Heart right ventricle (tissue), 16 donors: ENCODE measurements at regions not wholly inside any gene's neighbourhood (a gene's known extent, or its start where the extent isn't known, plus 50 kb on each side); places are given as distances from the start of the nearest gene placed in this dataset.
"Not testable (repeated sequence)": the region's sequence is repeated elsewhere in the genome, so short reads cannot be mapped to it uniquely, and the experiment has no call there.

Source experiments
- ATAC-seq, 8 donors: fragments of 200-7000 bp; cut with Tn5 transposase; one replicate each; pipeline ENCODE4 v1.9.1; 2020; ENCODE audit warnings: mild to moderate bottlenecking in 8 of 8, moderate library complexity in 8 of 8, moderate number of reproducible peaks in 1 of 8
- DNase-seq, 2 donors: peaks; one replicate each; pipeline ENCODE4 v3.0.0-alpha.2; 2020
- H3K27ac ChIP-seq, 10 donors: fragments of 200-600 bp; sonication (generic) in 2 of 10; one replicate each; pipeline versions ENCODE4 v1.5.0 to v1.8.0; 2020 to 2022; ENCODE audit warnings: mild to moderate bottlenecking in 3 of 10
- H3K27me3 ChIP-seq, 7 donors: fragments of 200-600 bp; one replicate each; pipeline ENCODE4 v1.8.0; 2021 to 2022; ENCODE audit warnings: mild to moderate bottlenecking in 2 of 7
- H3K36me3 ChIP-seq, 9 donors: fragments of 200-600 bp; sonication (generic) in 1 of 9; one replicate each; pipeline versions ENCODE4 v1.5.0 to v1.8.0; 2020 to 2022; ENCODE audit warnings: mild to moderate bottlenecking in 2 of 9
- H3K4me1 ChIP-seq, 9 donors: fragments of 200-600 bp; sonication (generic) in 1 of 9; one replicate each; pipeline versions ENCODE4 v1.5.0 to v1.8.0; 2020 to 2022; ENCODE audit warnings: mild to moderate bottlenecking in 4 of 9
- H3K4me3 ChIP-seq, 10 donors: fragments of 200-600 bp; sonication (generic) in 2 of 10; one replicate each; pipeline versions ENCODE4 v1.5.0 to v1.8.0; 2020 to 2022; ENCODE audit warnings: mild to moderate bottlenecking in 7 of 10, moderate library complexity in 2 of 10
- H3K9me3 ChIP-seq, 11 donors: fragments of 200-600 bp in 10 of 11; sonication (generic) in 2 of 11; one replicate each; pipeline versions ENCODE4 v1.5.0 to v1.8.0; 2013 to 2022; ENCODE audit warnings: mild to moderate bottlenecking in 2 of 11, control low read depth in 1 of 11, moderate library complexity in 1 of 11
- WGBS, 2 donors: extraction: QIAGEN DNeasy Blood & Tissue Kit; methylation state at CpG; one replicate each; pipeline ENCODE4 v1.1.7; 2013; ENCODE audit warnings: inconsistent platforms in 1 of 2; 5-methylcytosine and 5-hydroxymethylcytosine counted together
- intact Hi-C, 10 donors: fragments of 100-400 bp; cut with DNase I; formaldehyde crosslinking; loops; one replicate each; pipeline versions ENCODE4 v1.11.1 to v1.14.2; 2022
- TF ChIP-seq, protein P1 (sequence below), 9 donors: fragments of 200-600 bp; sonication (generic) in 2 of 9; IDR thresholded peaks; one replicate each; pipeline versions ENCODE4 v1.5.0 to v1.8.0; 2021 to 2022; ENCODE audit warnings: antibody characterized with exemption in 9 of 9, mild to moderate bottlenecking in 5 of 9, moderate library complexity in 1 of 9
- donor health status: Arrhythmogenic right ventricular cardiomyopathy.
- donor health status: ischemic (EF 13 %, LVEDD 7.1; RV severe dilation, severe dysfunction).
- donor health status: healthy with polysubstance abuse.
- donor health status: DM: no; HTN: yes; CAD: no.
- donor health status: DM: no; HTN: no; CAD: no.
- donor health status: ischemic (EF 25% LVEDD 6.9; RV normal size, moderate dysfunction).
- donor health status: ischemic (EF 25% LVEDD 5.7; RV mildly dilated, moderate dysfunction).
- donor health status: healthy.
- donor health status: DM: yes; HTN: yes; CAD: no.
- donor health status: Ischemic cardiomyopathy.
- donor health status: ischemic (EF 35%, LVEDD 5.7; RV mildly dilated, moderate dysfunction).
- donor health status: nonischemic (EF 11% LVEDD 7.7; RV severe dilation, severe dysfunction).
- donor health status: DM: yes; HTN: yes; CAD: no.
- donor health status: PGD.
- donor health status: ischemic (EF 29% LVEDD 5.4; RV normal size, mild dysfunction).
- donor health status: nonischemic (EF 23%, LVEDD 6.1; RV moderate dilation, normal function).

DNA sequence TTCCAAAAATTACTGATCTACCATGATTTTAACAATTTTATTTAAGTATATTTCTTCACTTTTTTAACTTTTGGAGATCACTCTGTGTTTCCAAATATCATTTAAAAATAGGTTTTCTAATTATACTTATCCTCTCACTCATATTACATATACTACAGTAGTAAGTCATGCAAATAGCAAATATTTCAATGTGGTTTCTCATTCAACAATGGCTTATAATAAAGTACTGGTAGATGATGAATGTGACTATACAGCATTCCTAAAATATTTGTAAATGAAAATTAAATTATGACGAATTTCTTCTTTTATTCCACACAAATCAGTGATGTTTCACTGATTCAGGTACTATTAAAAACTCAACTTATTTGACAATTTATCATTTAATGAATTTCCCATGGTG lies 176.3 kb upstream of the MEF2C start:
- ATAC-seq, result no peak
- intact Hi-C loops, result no loop called here

DNA sequence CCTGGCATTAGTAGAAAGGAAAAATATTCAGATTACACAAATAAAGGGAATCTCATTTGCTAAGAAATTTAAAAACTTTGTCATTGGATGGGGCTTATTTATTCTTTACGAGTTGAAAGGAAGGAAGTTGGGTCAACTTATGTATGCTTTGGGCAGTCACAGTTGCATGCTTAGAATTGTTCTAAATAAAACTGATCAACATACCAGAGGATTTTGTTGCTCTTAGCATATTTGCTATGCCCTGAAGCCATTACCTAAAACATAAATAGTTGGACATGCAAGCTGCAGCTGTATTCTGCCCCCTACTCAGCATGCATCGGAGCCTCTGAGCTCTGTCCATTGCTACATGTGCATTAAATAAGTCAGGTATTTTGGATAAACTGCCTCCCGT lies 172.7 kb upstream of the MEF2C start:
- WGBS, 2 donors, result 87 to 88% methylated on average over 3 of the region's 3 CpGs
- ATAC-seq (no peak), DNase-seq (no peak)
- Histone ChIP-seq H3K4me1 (no peaks in the 10 kb centered on the region), H3K36me3 (no peaks in the 10 kb centered on the region), H3K27me3 (no peaks in the 10 kb centered on the region), H3K9me3 (peaks cover 0 to 6% (median 0%) of the 10 kb centered on the region in 11 donors), H3K4me3 (no peak overlapping the region), H3K27ac (no peak overlapping the region)
- intact Hi-C loops, result no loop called here
- TF ChIP-seq, protein P1, sequence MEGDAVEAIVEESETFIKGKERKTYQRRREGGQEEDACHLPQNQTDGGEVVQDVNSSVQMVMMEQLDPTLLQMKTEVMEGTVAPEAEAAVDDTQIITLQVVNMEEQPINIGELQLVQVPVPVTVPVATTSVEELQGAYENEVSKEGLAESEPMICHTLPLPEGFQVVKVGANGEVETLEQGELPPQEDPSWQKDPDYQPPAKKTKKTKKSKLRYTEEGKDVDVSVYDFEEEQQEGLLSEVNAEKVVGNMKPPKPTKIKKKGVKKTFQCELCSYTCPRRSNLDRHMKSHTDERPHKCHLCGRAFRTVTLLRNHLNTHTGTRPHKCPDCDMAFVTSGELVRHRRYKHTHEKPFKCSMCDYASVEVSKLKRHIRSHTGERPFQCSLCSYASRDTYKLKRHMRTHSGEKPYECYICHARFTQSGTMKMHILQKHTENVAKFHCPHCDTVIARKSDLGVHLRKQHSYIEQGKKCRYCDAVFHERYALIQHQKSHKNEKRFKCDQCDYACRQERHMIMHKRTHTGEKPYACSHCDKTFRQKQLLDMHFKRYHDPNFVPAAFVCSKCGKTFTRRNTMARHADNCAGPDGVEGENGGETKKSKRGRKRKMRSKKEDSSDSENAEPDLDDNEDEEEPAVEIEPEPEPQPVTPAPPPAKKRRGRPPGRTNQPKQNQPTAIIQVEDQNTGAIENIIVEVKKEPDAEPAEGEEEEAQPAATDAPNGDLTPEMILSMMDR (IDR thresholded peaks at IDR 0.05), result no peak

More for the DNA sequence above, 176.3 kb upstream of the MEF2C start:
- TF ChIP-seq, protein P1 (IDR thresholded peaks at IDR 0.05), result no peak
- no peaks in the 10 kb centered on the region for H3K27me3 ChIP-seq
- H3K4me3 ChIP-seq, result no peak overlapping the region
- WGBS, 2 donors, result 87 to 93% methylated on average over 1 of the region's 1 CpG
- no peak for DNase-seq
- H3K36me3 ChIP-seq, result no peaks in the 10 kb centered on the region
- no peaks in the 10 kb centered on the region for H3K4me1 ChIP-seq
- H3K9me3 ChIP-seq, result no peaks in the 10 kb centered on the region
- no peak overlapping the region for H3K27ac ChIP-seq

DNA sequence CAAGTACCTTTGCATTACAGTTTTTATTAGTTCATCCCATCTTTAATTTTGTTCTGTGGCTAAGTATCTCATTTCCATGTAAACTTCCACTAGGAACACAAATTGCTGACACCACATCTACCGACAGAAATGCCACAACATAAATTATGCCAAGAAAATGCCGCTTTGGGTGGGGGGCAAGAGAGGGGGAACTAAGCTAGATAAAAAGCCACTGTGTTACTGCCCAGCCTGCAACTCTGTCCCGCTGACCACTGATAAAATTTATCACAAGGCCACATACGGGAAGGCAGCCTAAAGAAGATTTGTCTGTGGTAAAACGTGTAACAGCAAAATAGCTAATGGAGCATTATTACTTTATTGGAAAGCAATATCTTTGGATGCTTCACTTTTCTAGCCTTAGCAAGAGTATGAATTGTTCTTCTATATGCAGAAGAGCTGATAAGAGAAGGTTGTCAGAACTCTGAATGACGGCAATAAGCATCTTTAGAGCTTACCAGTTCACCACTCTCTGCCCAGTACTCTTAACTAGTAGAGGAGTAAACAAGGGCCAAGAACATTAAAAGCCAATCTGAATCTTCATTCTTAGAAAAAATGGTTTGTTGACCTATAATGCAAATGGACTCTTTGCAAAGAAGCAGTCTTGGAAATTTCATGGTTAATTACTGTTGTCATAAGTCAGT lies 172.2 kb upstream of the MEF2C start:
- Histone ChIP-seq H3K27ac (no peak overlapping the region), H3K27me3 (no peaks in the 10 kb centered on the region), H3K36me3 (no peaks in the 10 kb centered on the region), H3K9me3 (peaks cover 0 to 11% (median 2%) of the 10 kb centered on the region in 11 donors), H3K4me3 (no peak overlapping the region), H3K4me1 (no peaks in the 10 kb centered on the region)
- ATAC-seq (no peak), DNase-seq (no peak)
- intact Hi-C loops, result no loop called here
- TF ChIP-seq, protein P1 (IDR thresholded peaks at IDR 0.05), result no peak
- WGBS, 2 donors, result 84 to 87% methylated on average over 6 of the region's 6 CpGs

DNA sequence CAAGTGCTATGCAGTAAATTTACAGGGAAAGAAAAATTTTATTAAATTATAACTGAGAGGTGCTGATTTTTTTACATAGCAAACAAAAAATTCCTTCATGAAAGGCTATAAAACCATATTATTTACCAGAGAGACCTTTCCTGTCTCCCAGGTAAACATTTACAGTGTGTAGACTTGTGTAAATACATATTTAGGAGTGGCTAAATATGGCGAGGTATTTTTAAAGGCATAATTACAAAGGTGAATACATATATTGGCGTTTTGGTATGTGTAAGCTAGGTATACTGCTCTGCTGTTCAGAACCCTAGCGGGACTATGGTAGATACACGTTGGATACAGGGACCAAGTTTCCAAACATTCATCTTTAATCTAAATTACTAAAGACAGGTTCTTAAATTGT lies 170.6 kb upstream of the MEF2C start:
- Histone ChIP-seq H3K36me3 (no peaks in the 10 kb centered on the region), H3K4me1 (no peaks in the 10 kb centered on the region), H3K9me3 (peaks cover 0 to 24% (median 10%) of the 10 kb centered on the region in 11 donors), H3K27me3 (no peaks in the 10 kb centered on the region), H3K4me3 (no peak overlapping the region), H3K27ac (no peak overlapping the region)
- ATAC-seq (no peak), DNase-seq (no peak)
- 73 to 84% methylated on average over 4 of the region's 4 CpGs for WGBS, 2 donors
- TF ChIP-seq, protein P1 (IDR thresholded peaks at IDR 0.05), result no peak
- intact Hi-C loops, result no loop called here

DNA sequence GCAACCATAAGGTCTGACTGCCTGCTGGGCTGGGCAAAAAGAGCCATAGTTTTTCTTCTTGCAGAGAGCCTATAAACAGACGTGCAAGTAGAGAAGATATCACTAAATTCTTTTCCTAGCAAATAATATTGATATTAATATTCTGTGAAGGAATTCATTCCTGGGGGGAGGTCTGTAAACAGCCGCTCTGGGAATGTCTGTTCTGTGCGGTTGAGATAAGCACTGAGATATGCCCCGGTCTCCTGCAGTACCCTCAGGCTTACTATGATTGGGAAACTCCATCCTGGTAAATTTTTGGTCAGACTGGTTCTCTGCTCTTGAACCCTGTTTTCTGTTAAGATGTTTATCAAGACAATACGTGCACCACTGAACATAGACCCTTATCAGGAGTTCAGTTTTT lies 167.1 kb upstream of the MEF2C start:
- H3K27me3 ChIP-seq, ATAC-seq, H3K4me1 ChIP-seq, intact Hi-C loops, DNase-seq, H3K4me3 ChIP-seq, H3K27ac ChIP-seq, H3K36me3 ChIP-seq: not testable (repeated sequence)
- 95% methylated on average over 5 of the region's 5 CpGs for WGBS, 2 donors
- peaks cover 0 to 24% (median 10%) of the 10 kb centered on the region in 11 donors for H3K9me3 ChIP-seq
